ENCODE measurements at regions not wholly inside any gene's neighbourhood (a gene's known extent, or its start where the extent isn't known, plus 50 kb on each side); places are given as distances from the start of the nearest gene placed in this dataset.
"Not testable (repeated sequence)": the region's sequence is repeated elsewhere in the genome, so short reads cannot be mapped to it uniquely, and the experiment has no call there.

DNA sequence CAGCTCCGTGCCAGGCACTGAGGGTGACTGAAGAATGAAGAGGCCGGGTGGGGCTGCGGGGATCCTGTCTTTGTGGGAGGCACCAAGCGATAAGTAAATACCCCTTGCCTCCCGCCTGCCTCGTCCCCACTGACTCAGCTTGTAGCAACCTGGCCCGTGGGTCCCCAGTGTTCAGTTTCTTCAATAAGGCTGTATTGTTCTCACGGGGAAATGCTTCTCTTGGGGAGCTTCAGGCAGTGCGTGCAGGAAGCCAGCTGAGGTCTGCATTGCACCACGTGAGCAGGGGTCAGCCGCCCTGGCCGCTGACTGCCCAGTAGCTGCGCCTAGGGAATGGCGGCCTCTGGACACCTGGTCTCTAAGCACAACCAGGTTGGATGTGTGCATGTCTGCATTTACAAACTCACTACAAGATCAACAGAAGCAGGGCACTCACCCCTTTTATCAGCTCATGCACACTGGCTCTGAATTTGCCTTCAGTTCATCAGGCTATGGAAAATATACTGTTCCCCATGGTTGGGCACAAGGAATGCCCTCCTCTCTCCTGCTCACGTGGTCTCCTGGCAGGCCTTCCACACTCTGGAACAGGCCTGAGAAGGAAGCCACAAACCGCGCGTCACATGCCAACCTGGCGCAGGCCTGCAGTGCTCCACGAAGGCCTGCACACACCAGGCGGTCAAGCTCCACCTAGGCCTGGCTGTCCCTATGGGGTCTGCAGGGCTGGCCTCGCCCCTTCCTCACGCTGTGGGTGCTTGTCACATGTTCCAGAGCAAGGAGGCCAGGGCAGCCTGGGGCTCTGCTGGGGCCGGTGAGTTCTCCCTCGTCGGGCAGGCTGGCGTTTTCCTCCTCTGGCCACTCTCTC is 135.7 kb upstream of the RNF32 start:
- H3K4me3 ChIP-seq (replicated peaks in 1 of 2; ENCODE audit: low read depth in 2 of 2, low read length in 2 of 2), result no peak overlapping the region
- DNase-seq (ENCODE audit: low read depth in 2 of 2), result no peak
- TF ChIP-seq, protein P1, sequence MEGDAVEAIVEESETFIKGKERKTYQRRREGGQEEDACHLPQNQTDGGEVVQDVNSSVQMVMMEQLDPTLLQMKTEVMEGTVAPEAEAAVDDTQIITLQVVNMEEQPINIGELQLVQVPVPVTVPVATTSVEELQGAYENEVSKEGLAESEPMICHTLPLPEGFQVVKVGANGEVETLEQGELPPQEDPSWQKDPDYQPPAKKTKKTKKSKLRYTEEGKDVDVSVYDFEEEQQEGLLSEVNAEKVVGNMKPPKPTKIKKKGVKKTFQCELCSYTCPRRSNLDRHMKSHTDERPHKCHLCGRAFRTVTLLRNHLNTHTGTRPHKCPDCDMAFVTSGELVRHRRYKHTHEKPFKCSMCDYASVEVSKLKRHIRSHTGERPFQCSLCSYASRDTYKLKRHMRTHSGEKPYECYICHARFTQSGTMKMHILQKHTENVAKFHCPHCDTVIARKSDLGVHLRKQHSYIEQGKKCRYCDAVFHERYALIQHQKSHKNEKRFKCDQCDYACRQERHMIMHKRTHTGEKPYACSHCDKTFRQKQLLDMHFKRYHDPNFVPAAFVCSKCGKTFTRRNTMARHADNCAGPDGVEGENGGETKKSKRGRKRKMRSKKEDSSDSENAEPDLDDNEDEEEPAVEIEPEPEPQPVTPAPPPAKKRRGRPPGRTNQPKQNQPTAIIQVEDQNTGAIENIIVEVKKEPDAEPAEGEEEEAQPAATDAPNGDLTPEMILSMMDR (IDR thresholded peaks at IDR 0.05; ENCODE audit: low read depth, low read length), result no peak

DNA sequence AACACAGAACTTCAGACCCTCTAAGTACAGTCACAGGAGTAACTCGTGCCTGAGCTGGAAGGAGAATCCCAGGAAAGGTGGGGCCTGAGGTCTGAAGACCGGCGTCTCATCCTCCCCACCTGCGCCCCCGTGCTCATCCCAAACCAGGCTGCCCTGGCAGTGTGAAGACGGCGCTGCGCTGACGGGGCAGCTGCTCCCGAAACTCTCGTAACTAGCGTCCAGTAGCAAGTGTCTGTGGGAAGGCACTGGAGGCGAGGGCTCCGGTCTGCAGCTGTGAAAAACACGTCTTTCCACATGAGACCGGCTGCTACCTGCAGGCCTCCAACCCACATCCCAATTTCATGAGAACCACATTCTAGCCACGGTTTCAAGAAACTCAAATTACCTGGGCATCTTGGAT is 136.6 kb upstream of the RNF32 start:
- TF ChIP-seq, protein P1 (IDR thresholded peaks at IDR 0.05; ENCODE audit: low read depth, low read length), result no peak
- DNase-seq (ENCODE audit: low read depth in 2 of 2), result no peak

DNA sequence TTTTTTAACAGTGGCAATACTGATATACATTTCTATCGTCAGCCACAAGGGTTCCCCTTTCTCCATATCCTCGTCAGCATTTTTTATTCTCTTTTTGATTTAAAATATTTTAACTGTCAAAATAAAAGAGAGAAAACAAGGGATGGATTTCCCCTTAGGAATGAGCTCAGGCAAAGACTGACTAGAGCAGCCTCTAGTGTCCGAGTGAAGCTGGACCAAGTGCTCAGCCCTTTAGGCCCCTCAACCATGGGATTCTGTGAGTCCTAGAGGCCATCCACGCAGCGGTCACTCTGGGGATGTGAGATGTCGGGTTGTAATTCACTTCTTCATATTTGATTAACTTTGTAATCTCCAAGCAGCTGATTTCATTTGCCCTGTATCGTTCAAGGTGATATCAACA is 137.4 kb upstream of the RNF32 start:
- no peak for DNase-seq (ENCODE audit: low read depth in 2 of 2)
- TF ChIP-seq, protein P1 (IDR thresholded peaks at IDR 0.05; ENCODE audit: low read depth, low read length), result no peak
- H3K4me3 ChIP-seq (replicated peaks in 1 of 2; ENCODE audit: low read depth in 2 of 2, low read length in 2 of 2), result no peak overlapping the region

More for the DNA sequence above, 136.6 kb upstream of the RNF32 start:
- no peak overlapping the region for H3K4me3 ChIP-seq (replicated peaks in 1 of 2; ENCODE audit: low read depth in 2 of 2, low read length in 2 of 2)

DNA sequence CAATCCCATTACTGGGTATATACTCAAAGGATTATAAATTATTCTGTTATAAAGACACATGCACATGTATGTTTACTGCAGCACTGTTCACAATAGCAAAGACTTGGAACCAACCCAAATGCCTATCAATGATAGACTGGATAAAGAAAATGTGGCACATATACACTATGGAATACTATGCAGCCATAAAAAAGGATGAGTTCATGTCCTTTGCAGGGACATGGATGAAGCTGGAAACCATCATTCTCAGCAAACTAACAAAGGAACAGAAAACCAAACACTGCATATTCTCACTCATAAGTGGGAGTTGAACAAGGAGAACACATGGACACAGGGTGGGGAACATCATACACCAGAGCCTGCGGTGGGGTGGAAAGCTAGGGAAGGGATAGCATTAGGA is 138.8 kb upstream of the RNF32 start:
- not testable (repeated sequence) for H3K4me3 ChIP-seq (replicated peaks in 1 of 2; ENCODE audit: low read depth in 2 of 2, low read length in 2 of 2); DNase-seq (ENCODE audit: low read depth in 2 of 2)

DNA sequence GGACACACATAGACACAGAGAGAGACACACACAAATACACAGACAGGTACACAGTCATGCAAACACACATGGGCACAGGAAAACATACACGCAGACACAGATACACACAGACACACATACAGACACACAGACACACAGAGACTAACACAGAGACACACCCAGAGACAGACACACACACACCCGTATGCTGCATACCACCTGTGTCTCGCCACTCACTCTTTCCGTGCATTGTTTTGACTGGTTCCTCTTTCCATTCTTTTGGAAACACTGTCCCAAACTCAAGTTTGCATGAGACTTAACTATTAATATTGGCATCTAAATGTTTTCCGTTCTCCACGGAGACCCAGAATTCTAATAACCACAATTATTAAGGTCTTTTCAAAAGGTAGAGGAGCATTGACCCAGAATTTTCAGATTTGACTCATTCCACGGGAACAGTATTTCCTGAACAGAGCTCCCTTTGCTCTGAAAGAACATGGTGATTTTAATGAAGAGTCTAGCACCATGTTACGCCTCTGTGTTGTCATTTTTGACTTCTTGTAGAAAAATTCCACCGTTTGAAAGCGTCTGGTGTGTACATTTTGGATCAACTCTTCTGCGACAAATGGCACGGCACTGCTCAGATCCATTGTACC is 141.2 kb upstream of the RNF32 start:
- TF ChIP-seq, protein P1 (IDR thresholded peaks at IDR 0.05; ENCODE audit: low read depth, low read length), result no peak
- no peak overlapping the region for H3K4me3 ChIP-seq (replicated peaks in 1 of 2; ENCODE audit: low read depth in 2 of 2, low read length in 2 of 2)
- no peak for DNase-seq (ENCODE audit: low read depth in 2 of 2)

DNA sequence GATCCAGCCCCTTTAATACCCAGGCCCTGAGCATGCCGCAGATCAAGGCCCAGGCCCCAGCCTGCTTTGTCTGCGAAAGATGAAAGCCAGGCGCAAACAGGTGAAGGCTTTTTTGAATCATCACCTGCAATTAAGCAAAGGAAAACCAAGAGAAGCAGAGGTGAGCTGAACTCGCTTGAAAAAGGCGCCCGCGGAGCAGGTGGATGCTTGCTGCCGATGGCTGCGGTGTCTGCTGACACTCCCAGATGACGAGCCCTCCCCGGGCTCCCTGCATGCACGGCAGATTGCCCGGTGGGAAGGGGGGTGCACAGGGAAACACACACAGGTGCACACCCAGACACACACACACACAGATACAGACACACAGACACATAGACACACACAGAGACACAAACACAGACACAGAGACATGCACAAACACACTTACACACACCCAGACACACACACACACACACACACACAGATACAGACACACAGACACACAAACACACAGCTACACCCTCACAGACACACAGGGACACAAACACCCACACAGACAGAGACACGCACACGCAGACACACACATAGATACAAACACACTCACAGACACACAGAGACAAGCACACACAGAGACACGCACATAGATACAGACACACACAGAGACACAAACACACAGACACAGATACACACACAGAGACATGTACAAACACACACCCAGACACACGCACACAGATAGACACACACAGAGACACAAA is 142.6 kb upstream of the RNF32 start:
- no peak for DNase-seq (ENCODE audit: low read depth in 2 of 2)
- no peak overlapping the region for H3K4me3 ChIP-seq (replicated peaks in 1 of 2; ENCODE audit: low read depth in 2 of 2, low read length in 2 of 2)
- TF ChIP-seq, protein P1 (IDR thresholded peaks at IDR 0.05; ENCODE audit: low read depth, low read length), result no peak

DNA sequence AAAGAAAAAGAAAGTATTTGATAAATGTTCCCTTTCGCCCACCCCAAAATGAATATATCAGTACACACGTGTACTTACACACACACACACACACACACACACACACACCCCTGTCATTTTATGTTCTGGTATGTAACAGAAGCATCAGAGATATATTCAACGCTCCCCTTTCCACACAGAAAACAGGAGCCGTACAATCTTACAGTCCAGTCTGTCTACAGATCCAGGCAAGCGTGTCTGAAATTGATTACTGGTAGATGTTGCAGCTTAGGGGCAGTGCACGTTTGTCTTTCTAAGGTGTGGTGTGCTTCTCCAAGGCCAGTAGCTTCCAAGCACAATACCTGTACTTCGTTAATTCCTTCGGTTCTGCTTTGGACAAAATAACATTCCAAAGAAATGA is 143.7 kb upstream of the RNF32 start:
- H3K4me3 ChIP-seq (replicated peaks in 1 of 2; ENCODE audit: low read depth in 2 of 2, low read length in 2 of 2), result no peak overlapping the region
- TF ChIP-seq, protein P1 (IDR thresholded peaks at IDR 0.05; ENCODE audit: low read depth, low read length), result no peak
- DNase-seq (ENCODE audit: low read depth in 2 of 2), result no peak
